H1 (cell line): ENCODE measurements at regions not wholly inside any gene's neighbourhood (a gene's known extent, or its start where the extent isn't known, plus 50 kb on each side); places are given as distances from the start of the nearest gene placed in this dataset.

Source experiments
- CTCF ChIP-seq, 3 experiments: IDR thresholded peaks; 1 replicate in 2 of 3; 2 replicates in 1 of 3; pipeline versions ENCODE4 v1.5.1 to v1.6.1; 2011; ENCODE audit warnings: low read length in 3 of 3, mild to moderate bottlenecking in 3 of 3, inconsistent platforms in 2 of 3, low read depth in 1 of 3, moderate library complexity in 1 of 3; ENCODE audit not compliant: insufficient read depth in 1 of 3; ENCODE audit errors: control extremely low read depth in 1 of 3
- ZNF274 ChIP-seq: IDR thresholded peaks from 2 replicates; pipeline ENCODE4 v1.7.0; 2012; ENCODE audit warnings: low read length, borderline replicate concordance; ENCODE audit errors: extremely low read depth
- TF ChIP-seq, protein P1 (sequence below): fragments of 300-600 bp; sonication (generic); IDR thresholded peaks from 2 replicates; pipeline ENCODE4 v1.7.1; 2012; ENCODE audit warnings: low read length, moderate library complexity, mild to moderate bottlenecking, inconsistent platforms; ENCODE audit not compliant: insufficient replicate concordance
- TF ChIP-seq, protein P2 (sequence below): IDR thresholded peaks from 2 replicates; pipeline ENCODE4 v1.6.1; 2012; ENCODE audit warnings: inconsistent platforms

DNA sequence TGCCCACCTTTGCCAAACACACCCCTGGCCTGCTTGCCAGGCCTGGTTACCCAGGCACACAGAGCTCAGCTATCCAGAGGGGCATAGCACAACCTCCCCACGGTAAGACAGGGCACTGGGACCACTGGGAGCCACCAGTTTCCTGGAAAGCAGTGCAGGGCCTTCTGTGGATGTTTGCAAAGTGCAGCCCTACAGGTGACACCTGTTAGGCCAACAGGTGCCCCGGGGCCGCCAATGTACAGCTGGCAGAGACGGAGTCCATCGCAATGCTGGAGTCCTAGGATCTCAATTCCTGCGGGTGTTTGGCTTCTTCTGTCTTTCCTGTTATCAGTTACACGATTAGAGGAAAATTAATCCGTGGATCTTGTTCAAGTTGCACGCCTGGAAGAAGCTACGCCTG lies 94.9 kb downstream of the NPTX2 start:
- TF ChIP-seq, protein P1, sequence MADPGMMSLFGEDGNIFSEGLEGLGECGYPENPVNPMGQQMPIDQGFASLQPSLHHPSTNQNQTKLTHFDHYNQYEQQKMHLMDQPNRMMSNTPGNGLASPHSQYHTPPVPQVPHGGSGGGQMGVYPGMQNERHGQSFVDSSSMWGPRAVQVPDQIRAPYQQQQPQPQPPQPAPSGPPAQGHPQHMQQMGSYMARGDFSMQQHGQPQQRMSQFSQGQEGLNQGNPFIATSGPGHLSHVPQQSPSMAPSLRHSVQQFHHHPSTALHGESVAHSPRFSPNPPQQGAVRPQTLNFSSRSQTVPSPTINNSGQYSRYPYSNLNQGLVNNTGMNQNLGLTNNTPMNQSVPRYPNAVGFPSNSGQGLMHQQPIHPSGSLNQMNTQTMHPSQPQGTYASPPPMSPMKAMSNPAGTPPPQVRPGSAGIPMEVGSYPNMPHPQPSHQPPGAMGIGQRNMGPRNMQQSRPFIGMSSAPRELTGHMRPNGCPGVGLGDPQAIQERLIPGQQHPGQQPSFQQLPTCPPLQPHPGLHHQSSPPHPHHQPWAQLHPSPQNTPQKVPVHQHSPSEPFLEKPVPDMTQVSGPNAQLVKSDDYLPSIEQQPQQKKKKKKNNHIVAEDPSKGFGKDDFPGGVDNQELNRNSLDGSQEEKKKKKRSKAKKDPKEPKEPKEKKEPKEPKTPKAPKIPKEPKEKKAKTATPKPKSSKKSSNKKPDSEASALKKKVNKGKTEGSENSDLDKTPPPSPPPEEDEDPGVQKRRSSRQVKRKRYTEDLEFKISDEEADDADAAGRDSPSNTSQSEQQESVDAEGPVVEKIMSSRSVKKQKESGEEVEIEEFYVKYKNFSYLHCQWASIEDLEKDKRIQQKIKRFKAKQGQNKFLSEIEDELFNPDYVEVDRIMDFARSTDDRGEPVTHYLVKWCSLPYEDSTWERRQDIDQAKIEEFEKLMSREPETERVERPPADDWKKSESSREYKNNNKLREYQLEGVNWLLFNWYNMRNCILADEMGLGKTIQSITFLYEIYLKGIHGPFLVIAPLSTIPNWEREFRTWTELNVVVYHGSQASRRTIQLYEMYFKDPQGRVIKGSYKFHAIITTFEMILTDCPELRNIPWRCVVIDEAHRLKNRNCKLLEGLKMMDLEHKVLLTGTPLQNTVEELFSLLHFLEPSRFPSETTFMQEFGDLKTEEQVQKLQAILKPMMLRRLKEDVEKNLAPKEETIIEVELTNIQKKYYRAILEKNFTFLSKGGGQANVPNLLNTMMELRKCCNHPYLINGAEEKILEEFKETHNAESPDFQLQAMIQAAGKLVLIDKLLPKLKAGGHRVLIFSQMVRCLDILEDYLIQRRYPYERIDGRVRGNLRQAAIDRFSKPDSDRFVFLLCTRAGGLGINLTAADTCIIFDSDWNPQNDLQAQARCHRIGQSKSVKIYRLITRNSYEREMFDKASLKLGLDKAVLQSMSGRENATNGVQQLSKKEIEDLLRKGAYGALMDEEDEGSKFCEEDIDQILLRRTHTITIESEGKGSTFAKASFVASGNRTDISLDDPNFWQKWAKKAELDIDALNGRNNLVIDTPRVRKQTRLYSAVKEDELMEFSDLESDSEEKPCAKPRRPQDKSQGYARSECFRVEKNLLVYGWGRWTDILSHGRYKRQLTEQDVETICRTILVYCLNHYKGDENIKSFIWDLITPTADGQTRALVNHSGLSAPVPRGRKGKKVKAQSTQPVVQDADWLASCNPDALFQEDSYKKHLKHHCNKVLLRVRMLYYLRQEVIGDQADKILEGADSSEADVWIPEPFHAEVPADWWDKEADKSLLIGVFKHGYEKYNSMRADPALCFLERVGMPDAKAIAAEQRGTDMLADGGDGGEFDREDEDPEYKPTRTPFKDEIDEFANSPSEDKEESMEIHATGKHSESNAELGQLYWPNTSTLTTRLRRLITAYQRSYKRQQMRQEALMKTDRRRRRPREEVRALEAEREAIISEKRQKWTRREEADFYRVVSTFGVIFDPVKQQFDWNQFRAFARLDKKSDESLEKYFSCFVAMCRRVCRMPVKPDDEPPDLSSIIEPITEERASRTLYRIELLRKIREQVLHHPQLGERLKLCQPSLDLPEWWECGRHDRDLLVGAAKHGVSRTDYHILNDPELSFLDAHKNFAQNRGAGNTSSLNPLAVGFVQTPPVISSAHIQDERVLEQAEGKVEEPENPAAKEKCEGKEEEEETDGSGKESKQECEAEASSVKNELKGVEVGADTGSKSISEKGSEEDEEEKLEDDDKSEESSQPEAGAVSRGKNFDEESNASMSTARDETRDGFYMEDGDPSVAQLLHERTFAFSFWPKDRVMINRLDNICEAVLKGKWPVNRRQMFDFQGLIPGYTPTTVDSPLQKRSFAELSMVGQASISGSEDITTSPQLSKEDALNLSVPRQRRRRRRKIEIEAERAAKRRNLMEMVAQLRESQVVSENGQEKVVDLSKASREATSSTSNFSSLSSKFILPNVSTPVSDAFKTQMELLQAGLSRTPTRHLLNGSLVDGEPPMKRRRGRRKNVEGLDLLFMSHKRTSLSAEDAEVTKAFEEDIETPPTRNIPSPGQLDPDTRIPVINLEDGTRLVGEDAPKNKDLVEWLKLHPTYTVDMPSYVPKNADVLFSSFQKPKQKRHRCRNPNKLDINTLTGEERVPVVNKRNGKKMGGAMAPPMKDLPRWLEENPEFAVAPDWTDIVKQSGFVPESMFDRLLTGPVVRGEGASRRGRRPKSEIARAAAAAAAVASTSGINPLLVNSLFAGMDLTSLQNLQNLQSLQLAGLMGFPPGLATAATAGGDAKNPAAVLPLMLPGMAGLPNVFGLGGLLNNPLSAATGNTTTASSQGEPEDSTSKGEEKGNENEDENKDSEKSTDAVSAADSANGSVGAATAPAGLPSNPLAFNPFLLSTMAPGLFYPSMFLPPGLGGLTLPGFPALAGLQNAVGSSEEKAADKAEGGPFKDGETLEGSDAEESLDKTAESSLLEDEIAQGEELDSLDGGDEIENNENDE = no peak
- TF ChIP-seq CTCF (IDR thresholded peaks at IDR 0.05; ENCODE audit: control extremely low read depth in 1 of 3, insufficient read depth in 1 of 3, low read depth in 1 of 3, low read length in 3 of 3) = no peak
- TF ChIP-seq, protein P2, sequence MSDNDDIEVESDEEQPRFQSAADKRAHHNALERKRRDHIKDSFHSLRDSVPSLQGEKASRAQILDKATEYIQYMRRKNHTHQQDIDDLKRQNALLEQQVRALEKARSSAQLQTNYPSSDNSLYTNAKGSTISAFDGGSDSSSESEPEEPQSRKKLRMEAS = no peak
- no peak for TF ChIP-seq ZNF274
